ENCODE measurements at regions not wholly inside any gene's neighbourhood (a gene's known extent, or its start where the extent isn't known, plus 50 kb on each side); places are given as distances from the start of the nearest gene placed in this dataset.

GRCh38 chr7:68414631-68415425 lies 1183.4 kb upstream of the AUTS2 start:
- DNase-seq = no peak

GRCh38 chr7:68417002-68417401 lies 1181.3 kb upstream of the AUTS2 start:
- DNase-seq = no peak

GRCh38 chr7:68417659-68418058 lies 1180.6 kb upstream of the AUTS2 start:
- DNase-seq = no peak

- DNase-seq = no peak
Measured at GRCh38 chr7:68420342-68421192, 1177.7 kb upstream of the AUTS2 start.

GRCh38 chr7:68421712-68422111 lies 1176.6 kb upstream of the AUTS2 start:
- DNase-seq = no peak

- DNase-seq = no peak
Measured at GRCh38 chr7:68422281-68422680, 1176.0 kb upstream of the AUTS2 start.

- DNase-seq = no peak
Measured at GRCh38 chr7:68423356-68423755, 1174.9 kb upstream of the AUTS2 start.

GRCh38 chr7:68424658-68425297 lies 1173.5 kb upstream of the AUTS2 start:
- DNase-seq = no peak

- no peak for DNase-seq
Measured at GRCh38 chr7:68425377-68425776, 1172.9 kb upstream of the AUTS2 start.

- no peak for DNase-seq
Measured at GRCh38 chr7:68429411-68430117, 1168.7 kb upstream of the AUTS2 start.

- no peak for DNase-seq
Measured at GRCh38 chr7:68432585-68432984, 1165.7 kb upstream of the AUTS2 start.

- no peak for DNase-seq
Measured at GRCh38 chr7:68433462-68434070, 1164.7 kb upstream of the AUTS2 start.

GRCh38 chr7:68434857-68435256 lies 1163.4 kb upstream of the AUTS2 start:
- DNase-seq = no peak

- DNase-seq = no peak
Measured at GRCh38 chr7:68438016-68438415, 1160.3 kb upstream of the AUTS2 start.

GRCh38 chr7:68438811-68439210 lies 1159.5 kb upstream of the AUTS2 start:
- no peak for DNase-seq

GRCh38 chr7:68439897-68440296 lies 1158.4 kb upstream of the AUTS2 start:
- DNase-seq = no peak

- DNase-seq = no peak
Measured at GRCh38 chr7:68440866-68441265, 1157.4 kb upstream of the AUTS2 start.

- DNase-seq = no peak
Measured at GRCh38 chr7:68441645-68442044, 1156.6 kb upstream of the AUTS2 start.

- no peak for DNase-seq
Measured at GRCh38 chr7:68442931-68443631, 1155.2 kb upstream of the AUTS2 start.

GRCh38 chr7:68444042-68444441 lies 1154.2 kb upstream of the AUTS2 start:
- no peak for DNase-seq

GRCh38 chr7:68444956-68445355 lies 1153.3 kb upstream of the AUTS2 start:
- DNase-seq = no peak

GRCh38 chr7:68446183-68446582 lies 1152.1 kb upstream of the AUTS2 start:
- DNase-seq = no peak
